HG02798 (cell line): ENCODE measurements at regions not wholly inside any gene's neighbourhood (a gene's known extent, or its start where the extent isn't known, plus 50 kb on each side); places are given as distances from the start of the nearest gene placed in this dataset.

Experiments used
- ATAC-seq: cut with Tn5 transposase; IDR thresholded peaks from one replicate; pipeline ENCODE4 v1.9.1; 2021; ENCODE audit warnings: mild to moderate bottlenecking; ENCODE audit not compliant: unreplicated experiment, poor library complexity

GRCh38 chr4:89556601-89557305, 249.2 kb upstream of the GPRIN3 start:
- ATAC-seq = no peak

DNA sequence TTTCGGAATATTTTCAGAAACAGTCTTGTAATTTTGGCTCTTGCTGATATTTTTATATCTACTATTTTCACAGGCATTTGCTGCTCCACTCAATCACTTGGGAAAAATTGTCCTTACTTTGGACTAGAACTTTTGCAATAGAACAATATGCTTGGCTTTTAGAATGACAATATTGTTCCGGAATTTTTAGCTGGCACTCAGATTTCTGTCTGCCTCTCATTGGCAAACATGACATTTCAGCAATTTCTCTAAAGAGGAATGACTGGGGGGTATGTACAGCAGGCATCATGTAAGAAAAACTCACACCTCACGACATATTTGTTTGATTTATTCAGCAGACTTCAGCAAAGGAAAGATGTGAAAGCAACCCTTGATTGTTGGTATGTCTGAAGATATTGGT, 243.6 kb upstream of the GPRIN3 start:
- ATAC-seq = no peak

DNA sequence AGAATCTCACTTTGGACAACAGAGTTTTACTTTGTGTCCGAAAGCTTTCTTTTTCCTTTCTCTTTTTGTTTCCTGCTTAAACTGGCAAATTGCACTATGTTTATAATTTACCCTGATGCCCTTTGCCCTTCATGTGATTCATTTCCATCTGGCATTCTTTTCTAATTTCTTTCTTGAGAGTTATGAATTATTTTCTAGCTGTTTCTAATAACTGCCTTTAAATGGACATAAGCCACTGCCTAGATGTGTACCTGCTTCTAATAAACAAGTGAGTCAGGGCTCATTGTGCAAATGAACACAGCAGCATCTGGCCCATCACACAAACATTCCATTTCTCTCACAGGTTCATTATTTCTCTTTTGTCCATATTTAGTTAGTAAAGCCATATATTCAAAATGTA, 242.3 kb upstream of the GPRIN3 start:
- no peak for ATAC-seq

- no peak for ATAC-seq
Observed at GRCh38 chr4:89545315-89545714, 237.7 kb upstream of the GPRIN3 start.

DNA sequence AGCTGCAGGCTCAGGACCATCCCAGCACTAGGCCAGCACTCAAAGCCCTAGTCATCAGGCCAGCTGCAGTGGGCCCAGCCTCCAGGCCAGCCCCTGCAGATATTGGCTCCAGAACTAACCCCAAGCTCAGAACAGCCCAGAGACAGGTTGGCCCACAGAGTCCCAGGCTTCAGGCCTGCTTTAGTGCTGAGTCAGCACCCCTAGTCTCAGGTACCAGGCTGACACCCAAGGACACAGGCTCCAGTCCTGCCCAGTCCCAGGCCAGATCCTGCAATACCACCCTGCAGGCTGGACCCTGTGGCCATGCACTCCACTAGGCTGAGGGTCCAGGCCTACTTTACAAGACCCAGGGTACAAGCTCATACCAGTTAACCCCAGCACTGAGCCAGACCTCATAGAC, 234.4 kb upstream of the GPRIN3 start:
- ATAC-seq = no peak

GRCh38 chr4:89539797-89540711, 232.5 kb upstream of the GPRIN3 start:
- no peak for ATAC-seq

- no peak for ATAC-seq
Observed at GRCh38 chr4:89539374-89539773, 231.8 kb upstream of the GPRIN3 start.

DNA sequence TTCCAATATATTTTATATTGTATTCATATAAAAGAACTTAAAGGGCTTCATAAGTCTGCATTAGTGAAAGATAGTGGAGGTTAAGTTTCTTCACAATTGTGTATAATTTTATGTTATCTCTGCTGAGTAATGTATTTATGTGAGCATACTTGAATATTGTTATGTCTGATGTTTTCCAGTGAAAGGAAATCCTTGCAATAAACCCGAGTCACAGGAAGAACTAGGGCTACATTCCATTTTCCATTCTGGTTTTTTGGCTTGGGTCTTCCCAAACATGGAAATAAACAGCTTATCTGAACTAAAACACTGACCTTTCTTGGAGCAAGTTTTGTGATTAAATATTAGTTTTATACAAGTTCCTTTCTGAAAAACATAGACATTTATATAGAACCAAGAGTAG, 231.3 kb upstream of the GPRIN3 start:
- ATAC-seq = no peak

DNA sequence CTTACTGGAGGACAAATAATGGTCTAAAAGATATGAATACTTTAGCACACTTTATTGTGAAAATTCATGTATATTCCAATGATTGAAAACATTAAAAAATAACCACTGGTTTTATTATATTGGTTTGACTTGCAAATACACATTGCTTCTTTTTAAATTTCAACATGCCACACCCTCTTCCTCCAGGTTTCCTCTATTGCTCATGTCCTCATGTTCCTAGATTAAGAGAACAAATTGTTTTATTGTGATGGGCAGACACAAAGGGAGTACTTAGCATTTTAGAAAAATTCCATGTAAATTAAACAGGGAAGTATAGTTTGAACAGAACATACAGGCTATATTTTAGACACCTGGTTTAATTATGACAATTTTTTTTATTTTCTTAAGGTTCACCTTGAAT, 230.6 kb upstream of the GPRIN3 start:
- ATAC-seq = no peak

DNA sequence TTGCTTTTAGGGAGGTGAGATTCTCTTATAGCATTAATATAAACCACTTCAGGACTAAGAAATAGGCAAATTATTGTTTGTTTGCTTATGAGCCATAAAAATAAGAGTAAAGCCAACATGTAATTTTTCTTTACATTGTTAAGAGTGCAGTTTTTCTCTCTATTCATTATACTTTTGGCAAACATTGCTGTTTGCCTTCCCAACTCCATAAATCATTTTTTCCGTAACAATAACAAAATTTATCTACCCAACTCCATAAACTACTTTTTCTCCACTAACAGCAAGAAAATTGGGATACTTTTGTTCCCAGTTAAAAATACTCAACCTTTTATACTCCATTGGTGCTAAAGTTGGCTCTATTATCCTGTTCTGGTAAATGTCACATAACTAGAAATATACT, 229.7 kb upstream of the GPRIN3 start:
- ATAC-seq = no peak

GRCh38 chr4:89535251-89535650, 227.7 kb upstream of the GPRIN3 start:
- no peak for ATAC-seq

GRCh38 chr4:89534356-89534755, 226.8 kb upstream of the GPRIN3 start:
- no peak for ATAC-seq

GRCh38 chr4:89531932-89532640, 224.5 kb upstream of the GPRIN3 start:
- no peak for ATAC-seq

- no peak for ATAC-seq
Observed at GRCh38 chr4:89528526-89529133, 221.0 kb upstream of the GPRIN3 start.

DNA sequence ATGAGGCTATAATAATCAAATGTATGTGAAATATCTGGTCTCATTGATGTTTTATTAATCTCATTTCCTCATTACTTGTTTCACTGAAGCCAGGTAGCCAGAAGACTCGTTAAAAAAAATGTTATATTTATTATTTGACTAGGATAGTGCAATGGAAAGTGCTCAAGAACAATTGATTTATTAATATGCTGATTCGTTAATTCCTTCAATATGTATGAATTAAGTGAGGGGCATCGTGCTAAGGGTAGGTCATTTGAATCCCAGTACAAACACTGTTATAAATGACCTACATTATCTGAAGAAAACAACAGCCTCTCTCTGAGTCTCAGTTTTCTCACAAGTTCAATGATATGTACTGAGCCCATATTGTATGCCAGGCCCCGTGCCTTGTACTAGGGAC, 214.2 kb upstream of the GPRIN3 start:
- ATAC-seq = no peak

DNA sequence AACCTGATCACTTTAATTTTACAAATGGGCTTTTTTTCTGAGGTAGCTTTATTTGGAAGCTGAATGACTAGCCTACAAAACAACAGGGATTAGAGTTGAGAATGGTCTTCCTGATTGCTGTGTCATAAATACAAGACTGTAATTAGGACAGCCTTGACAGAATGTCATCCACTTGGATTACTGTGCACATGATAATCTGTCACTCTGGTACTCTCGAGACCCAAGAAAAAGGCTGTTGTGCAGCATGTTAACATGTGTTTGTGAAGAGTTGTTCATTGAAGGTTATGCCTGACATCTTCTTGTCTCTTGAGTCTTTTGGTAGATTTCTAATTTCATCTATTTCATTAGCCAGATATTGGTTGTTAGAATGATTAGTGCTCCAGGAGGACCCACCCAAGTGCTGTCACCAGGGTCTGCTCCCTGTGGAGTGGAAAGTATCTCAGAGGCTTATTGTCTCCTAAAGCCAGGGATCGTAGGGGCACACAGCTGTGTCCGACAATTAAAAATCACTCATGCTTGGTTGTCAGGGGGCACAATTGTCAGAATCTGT, 212.2 kb upstream of the GPRIN3 start:
- ATAC-seq = no peak

DNA sequence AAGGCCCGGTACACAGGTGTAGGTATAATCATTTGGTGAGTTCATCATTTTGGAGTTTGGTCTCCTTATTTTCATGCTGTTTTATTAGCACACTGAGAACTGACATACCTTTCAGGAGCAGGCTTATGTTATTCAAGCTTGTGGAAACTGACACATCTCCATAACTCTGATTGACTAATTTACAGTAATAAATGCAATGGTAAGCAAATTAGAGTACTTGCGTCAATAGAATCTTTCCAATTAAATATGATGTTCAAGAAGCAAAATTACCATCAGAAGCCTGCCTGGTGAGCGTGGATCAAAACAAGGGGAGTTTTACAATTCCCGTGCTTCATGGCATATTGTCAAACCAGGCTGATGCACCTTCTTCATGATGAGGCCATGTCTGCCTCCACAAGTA, 210.7 kb upstream of the GPRIN3 start:
- ATAC-seq = no peak

- ATAC-seq = no peak
Observed at GRCh38 chr4:89514811-89515210, 207.2 kb upstream of the GPRIN3 start.

GRCh38 chr4:89511776-89512175, 204.2 kb upstream of the GPRIN3 start:
- no peak for ATAC-seq

GRCh38 chr4:89509708-89510281, 202.2 kb upstream of the GPRIN3 start:
- ATAC-seq = peak; percentile 98
